ENCODE measurements at regions not wholly inside any gene's neighbourhood (a gene's known extent, or its start where the extent isn't known, plus 50 kb on each side); places are given as distances from the start of the nearest gene placed in this dataset.

GRCh38 chr2:145156199-145156598 lies 636.3 kb upstream of the ZEB2 start:
- Mint-ChIP-seq H3K27me3 (ENCODE audit: unreplicated experiment) (no peaks in the 10 kb centered on the region), H3K4me3 (ENCODE audit: unreplicated experiment) (no peak overlapping the region), H3K27ac (ENCODE audit: unreplicated experiment) (no peak overlapping the region), H3K36me3 (ENCODE audit: unreplicated experiment) (peaks cover 12% of the 10 kb centered on the region), H3K4me1 (ENCODE audit: unreplicated experiment) (peaks cover 44% of the 10 kb centered on the region), H3K9me3 (ENCODE audit: unreplicated experiment) (peaks cover 15% of the 10 kb centered on the region)
- no peak for DNase-seq (ENCODE audit: extremely low spot score, unreplicated experiment)
- TF ChIP-seq CTCF (IDR thresholded peaks at IDR 0.05), result no peak

DNA sequence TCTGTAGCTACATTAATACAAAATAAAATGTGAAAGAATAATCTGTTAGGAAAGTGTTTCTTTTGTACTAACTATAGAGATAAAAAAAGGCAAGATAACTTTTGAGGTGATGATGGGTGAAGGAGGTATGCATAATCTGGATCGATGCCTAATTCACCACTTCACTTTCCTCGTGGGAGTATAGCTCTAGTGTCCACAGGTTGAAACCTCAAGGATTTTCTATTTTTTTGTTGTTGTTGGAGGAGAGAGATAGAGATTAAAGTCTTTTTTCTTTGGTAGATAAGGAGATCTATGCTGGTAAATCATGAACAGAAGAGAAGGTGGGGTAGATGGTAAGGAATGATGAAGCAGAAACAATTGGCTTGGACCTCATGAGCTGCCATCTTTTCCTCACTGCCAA lies 635.3 kb upstream of the ZEB2 start:
- no peak for DNase-seq (ENCODE audit: extremely low spot score, unreplicated experiment)
- Mint-ChIP-seq H3K4me1 (ENCODE audit: unreplicated experiment) (peaks cover 42% of the 10 kb centered on the region), H3K9me3 (ENCODE audit: unreplicated experiment) (peaks cover 16% of the 10 kb centered on the region), H3K27me3 (ENCODE audit: unreplicated experiment) (no peaks in the 10 kb centered on the region), H3K27ac (ENCODE audit: unreplicated experiment) (no peak overlapping the region), H3K36me3 (ENCODE audit: unreplicated experiment) (peaks cover 13% of the 10 kb centered on the region), H3K4me3 (ENCODE audit: unreplicated experiment) (no peak overlapping the region)
- TF ChIP-seq CTCF (IDR thresholded peaks at IDR 0.05), result no peak

DNA sequence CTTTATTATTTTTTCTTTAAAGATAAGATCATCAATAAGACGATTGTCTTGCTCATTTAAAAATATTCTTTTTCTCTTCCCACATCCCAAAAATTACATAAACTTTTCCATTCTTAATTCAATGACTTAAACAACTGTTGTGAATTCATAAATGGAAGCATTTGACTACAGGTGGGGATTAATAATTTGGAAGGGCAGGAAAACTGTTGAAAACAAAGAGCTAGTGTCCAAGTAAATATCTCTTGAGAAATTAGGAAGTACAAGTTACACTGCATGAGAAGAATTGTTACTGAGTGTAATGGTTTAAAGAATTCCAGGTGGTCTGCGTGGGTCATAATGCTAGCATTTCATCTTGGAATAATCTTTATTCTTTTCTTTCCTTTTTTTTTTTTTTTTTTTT lies 634.8 kb upstream of the ZEB2 start:
- H3K27ac Mint-ChIP-seq (ENCODE audit: unreplicated experiment), result no peak overlapping the region
- peaks cover 16% of the 10 kb centered on the region for H3K9me3 Mint-ChIP-seq (ENCODE audit: unreplicated experiment)

GRCh38 chr2:145146691-145147090 lies 626.8 kb upstream of the ZEB2 start:
- H3K4me1 Mint-ChIP-seq (ENCODE audit: unreplicated experiment), result no peaks in the 10 kb centered on the region
- no peak overlapping the region for H3K27ac Mint-ChIP-seq (ENCODE audit: unreplicated experiment)
- no peak for DNase-seq (ENCODE audit: extremely low spot score, unreplicated experiment)
- H3K36me3 Mint-ChIP-seq (ENCODE audit: unreplicated experiment), result peaks cover 4% of the 10 kb centered on the region
- H3K4me3 Mint-ChIP-seq (ENCODE audit: unreplicated experiment), result no peak overlapping the region
- no peaks in the 10 kb centered on the region for H3K27me3 Mint-ChIP-seq (ENCODE audit: unreplicated experiment)
- no peak for TF ChIP-seq CTCF (IDR thresholded peaks at IDR 0.05)
- H3K9me3 Mint-ChIP-seq (ENCODE audit: unreplicated experiment), result peaks cover 21% of the 10 kb centered on the region

More for the DNA sequence above, 634.8 kb upstream of the ZEB2 start:
- TF ChIP-seq CTCF (IDR thresholded peaks at IDR 0.05), result no peak
- H3K4me1 Mint-ChIP-seq (ENCODE audit: unreplicated experiment), result peaks cover 37% of the 10 kb centered on the region
- no peak overlapping the region for H3K4me3 Mint-ChIP-seq (ENCODE audit: unreplicated experiment)
- H3K27me3 Mint-ChIP-seq (ENCODE audit: unreplicated experiment), result no peaks in the 10 kb centered on the region
- DNase-seq (ENCODE audit: extremely low spot score, unreplicated experiment), result no peak
- H3K36me3 Mint-ChIP-seq (ENCODE audit: unreplicated experiment), result peaks cover 13% of the 10 kb centered on the region

- Mint-ChIP-seq H3K36me3 (ENCODE audit: unreplicated experiment) (no peaks in the 10 kb centered on the region), H3K4me1 (ENCODE audit: unreplicated experiment) (no peaks in the 10 kb centered on the region), H3K4me3 (ENCODE audit: unreplicated experiment) (no peak overlapping the region), H3K27me3 (ENCODE audit: unreplicated experiment) (no peaks in the 10 kb centered on the region), H3K9me3 (ENCODE audit: unreplicated experiment) (peaks cover 17% of the 10 kb centered on the region), H3K27ac (ENCODE audit: unreplicated experiment) (no peak overlapping the region)
- no peak for TF ChIP-seq CTCF (IDR thresholded peaks at IDR 0.05)
- DNase-seq (ENCODE audit: extremely low spot score, unreplicated experiment), result no peak
Observed at GRCh38 chr2:145144131-145144728, 624.3 kb upstream of the ZEB2 start.

Measured in osteocyte (in vitro differentiated cells).